Fibroblast of pulmonary artery (primary cell): ENCODE measurements at regions not wholly inside any gene's neighbourhood (a gene's known extent, or its start where the extent isn't known, plus 50 kb on each side); places are given as distances from the start of the nearest gene placed in this dataset.
"Not testable (repeated sequence)": the region's sequence is repeated elsewhere in the genome, so short reads cannot be mapped to it uniquely, and the experiment has no call there.

ENCODE experiments used
- DNase-seq: peaks from one replicate; pipeline ENCODE4 v3.0.0-alpha.2; 2010; ENCODE audit warnings: low read depth
- H3K4me3 ChIP-seq: replicated peaks from 2 replicates; pipeline ENCODE4 v1.5.1; 2011; ENCODE audit warnings: low read depth, mild to moderate bottlenecking, control low read depth, low read length, moderate library complexity
- TF ChIP-seq, protein P1 (sequence below): IDR thresholded peaks from 2 replicates; pipeline ENCODE4 v1.5.1; 2011; ENCODE audit warnings: mild to moderate bottlenecking, control low read depth, low read length, inconsistent platforms; ENCODE audit errors: missing control alignments

DNA sequence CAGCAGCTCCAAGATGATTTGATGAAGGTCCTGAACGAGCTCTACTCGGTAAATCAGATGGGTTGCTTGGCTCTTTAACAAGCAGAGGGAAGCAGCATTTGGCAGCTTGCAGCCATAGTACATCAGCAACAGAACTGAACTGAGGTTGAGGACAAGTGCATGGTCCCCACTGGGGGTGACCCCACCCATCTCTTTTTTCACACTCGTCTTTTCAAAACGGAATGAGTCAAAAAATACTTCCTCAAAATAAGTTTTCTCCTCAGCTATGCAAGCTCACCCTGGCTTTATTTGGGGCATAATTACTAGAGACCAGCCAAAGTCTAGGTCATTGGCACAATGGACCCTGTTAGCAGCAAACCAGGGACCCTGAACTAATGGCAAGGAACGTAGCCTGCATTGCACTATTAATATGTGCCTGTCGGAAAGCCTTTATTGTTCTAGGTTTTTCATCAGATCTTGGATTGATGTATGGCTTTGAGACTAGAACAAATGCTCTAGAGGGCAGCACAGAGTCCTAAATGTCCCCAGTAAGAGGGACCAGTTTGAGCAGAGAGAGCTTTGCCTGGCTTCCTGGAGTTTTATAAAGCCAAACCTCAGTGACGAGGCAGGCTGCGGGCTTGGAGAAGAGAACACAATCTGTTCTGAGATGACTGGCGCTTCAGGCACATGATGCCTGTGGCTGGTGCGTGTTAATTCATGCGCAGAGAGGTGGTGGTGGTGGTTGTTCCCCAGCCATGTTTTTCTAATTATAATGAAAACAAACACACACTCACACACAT is 86.1 kb upstream of the IKBKE start:
- H3K4me3 ChIP-seq = not testable (repeated sequence)
- peak; percentile 50 for DNase-seq
- TF ChIP-seq, protein P1, sequence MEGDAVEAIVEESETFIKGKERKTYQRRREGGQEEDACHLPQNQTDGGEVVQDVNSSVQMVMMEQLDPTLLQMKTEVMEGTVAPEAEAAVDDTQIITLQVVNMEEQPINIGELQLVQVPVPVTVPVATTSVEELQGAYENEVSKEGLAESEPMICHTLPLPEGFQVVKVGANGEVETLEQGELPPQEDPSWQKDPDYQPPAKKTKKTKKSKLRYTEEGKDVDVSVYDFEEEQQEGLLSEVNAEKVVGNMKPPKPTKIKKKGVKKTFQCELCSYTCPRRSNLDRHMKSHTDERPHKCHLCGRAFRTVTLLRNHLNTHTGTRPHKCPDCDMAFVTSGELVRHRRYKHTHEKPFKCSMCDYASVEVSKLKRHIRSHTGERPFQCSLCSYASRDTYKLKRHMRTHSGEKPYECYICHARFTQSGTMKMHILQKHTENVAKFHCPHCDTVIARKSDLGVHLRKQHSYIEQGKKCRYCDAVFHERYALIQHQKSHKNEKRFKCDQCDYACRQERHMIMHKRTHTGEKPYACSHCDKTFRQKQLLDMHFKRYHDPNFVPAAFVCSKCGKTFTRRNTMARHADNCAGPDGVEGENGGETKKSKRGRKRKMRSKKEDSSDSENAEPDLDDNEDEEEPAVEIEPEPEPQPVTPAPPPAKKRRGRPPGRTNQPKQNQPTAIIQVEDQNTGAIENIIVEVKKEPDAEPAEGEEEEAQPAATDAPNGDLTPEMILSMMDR = peak; percentile 22

DNA sequence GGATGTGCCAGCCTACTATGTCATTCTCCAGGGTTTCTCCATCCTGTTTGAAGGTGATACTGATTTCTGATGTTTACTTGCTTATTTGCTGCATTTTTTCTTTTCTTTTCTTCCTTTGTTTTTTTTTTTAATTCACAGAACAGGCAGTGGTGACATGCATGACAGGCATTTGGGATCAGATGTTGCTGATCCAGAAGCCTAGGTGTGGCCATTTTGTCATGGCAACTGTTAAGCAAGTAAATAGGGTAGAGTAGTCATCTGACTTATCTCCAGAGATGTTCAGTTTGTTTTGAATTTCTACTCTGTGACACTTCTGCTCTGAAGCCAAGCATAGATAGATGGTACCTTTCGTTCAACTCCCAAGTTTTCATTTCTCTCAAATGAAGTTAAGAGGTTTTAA is 85.4 kb upstream of the IKBKE start:
- DNase-seq, H3K4me3 ChIP-seq: not testable (repeated sequence)

DNA sequence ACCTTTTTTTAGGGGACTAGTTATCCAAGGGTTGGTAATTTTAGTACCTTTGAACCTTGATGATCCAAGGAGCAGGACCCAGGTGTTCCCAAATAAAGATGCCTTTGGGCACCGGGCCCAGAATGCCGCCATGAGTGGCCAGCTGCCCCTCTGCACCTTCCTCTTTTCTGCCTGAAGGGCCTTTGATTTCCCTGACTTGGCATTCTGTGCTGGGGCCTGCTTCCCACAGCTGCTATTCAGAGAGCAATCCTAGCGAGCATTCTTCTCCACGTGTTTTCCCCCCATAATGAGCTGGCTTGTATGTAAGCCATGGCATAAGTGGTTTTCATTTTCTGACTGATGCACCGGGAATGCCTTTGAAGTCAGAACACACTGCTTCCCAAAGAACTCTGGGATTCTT is 82.6 kb upstream of the IKBKE start:
- not testable (repeated sequence) for H3K4me3 ChIP-seq, DNase-seq

DNA sequence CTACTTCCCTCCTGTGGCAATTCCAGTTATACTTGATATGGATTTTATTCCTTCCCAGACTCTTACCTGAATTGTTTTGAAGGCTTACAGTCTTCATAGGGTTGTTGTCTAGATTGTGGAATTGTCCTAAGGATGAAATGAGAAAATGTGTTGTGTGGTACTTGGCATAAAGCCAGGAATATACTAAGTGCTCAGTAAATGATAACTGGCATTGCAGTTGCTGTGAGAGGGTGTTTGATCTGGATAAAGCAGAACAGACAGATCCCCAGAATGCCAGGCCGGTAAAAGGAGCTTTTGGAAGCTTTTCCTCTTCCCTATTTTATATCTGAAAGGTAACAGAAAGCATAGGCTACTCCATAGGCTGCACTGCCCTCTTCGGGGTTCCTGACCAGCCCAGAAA is 78.4 kb upstream of the IKBKE start:
- not testable (repeated sequence) for DNase-seq, H3K4me3 ChIP-seq

DNA sequence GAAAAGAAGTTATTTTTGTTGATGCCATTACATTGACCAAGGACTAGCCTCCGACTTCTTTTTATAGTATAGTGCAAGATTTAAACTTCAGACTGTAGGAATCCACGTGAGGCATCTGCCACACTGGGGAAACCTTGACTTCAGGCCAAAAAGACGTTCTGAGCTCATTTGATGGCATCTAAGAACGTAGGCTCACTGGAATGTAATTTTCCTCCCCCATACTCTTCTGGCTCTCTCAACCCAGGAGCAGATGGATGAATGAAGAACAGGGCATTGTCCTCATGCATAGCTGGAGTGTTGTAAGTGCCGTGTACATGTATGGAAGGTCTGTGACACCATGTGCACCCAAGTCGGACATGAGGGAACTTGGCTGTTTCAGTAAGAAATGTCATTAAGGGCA is 72.8 kb upstream of the IKBKE start:
- DNase-seq, H3K4me3 ChIP-seq: not testable (repeated sequence)

DNA sequence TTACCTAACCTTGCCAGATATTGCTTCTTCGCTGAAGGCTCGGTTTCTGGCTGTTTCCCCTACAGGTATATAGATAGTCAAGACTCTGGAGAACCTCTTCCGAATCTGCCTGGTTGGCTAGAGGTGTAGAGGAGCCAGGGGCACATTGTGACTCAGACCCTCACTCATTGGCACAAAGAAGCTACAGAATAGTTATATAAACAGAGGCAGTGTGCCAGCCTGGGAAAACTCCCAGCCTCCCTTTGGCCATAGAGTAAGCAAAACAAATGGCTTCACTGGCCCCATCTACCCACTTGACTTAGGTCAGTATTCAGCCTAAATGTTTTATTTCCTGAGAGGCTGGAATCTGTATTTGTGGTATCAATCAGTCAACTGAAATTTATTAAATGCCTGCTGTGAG is 72.0 kb upstream of the IKBKE start:
- not testable (repeated sequence) for DNase-seq, H3K4me3 ChIP-seq

DNA sequence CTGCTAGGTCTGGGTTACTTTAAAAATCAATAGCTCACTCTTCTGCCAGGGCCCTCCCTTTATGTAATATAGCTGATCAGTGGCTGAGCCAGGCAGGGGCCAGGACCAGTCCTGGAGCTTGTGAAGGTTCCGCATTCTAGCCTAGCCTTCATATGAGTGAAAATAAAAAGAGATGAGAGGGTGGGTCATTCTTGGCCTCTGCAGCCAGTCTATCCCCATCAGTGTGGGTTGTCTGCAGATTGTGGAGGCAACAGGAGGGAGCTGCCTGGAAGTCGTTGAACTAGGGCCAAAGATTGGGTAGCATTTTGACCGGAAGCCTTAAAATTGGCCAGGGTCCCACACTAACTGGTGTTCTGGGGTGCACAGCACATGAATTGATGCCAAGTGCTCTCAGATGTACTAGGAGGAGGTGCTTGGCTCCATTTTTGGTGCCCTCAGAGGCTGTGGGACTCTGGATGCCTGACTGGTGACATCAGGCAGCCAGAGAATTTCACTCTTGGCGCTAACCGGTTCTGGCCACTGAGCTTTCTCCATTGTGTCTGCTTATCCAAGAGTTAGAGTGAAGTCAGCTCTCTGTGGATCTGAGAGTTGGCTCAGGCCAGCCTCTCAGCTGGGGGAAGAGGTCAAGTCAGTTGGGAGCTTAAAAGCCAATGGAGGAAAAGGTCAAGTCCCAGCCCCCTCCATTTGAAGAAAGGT is 66.5 kb upstream of the IKBKE start:
- not testable (repeated sequence) for DNase-seq, H3K4me3 ChIP-seq

DNA sequence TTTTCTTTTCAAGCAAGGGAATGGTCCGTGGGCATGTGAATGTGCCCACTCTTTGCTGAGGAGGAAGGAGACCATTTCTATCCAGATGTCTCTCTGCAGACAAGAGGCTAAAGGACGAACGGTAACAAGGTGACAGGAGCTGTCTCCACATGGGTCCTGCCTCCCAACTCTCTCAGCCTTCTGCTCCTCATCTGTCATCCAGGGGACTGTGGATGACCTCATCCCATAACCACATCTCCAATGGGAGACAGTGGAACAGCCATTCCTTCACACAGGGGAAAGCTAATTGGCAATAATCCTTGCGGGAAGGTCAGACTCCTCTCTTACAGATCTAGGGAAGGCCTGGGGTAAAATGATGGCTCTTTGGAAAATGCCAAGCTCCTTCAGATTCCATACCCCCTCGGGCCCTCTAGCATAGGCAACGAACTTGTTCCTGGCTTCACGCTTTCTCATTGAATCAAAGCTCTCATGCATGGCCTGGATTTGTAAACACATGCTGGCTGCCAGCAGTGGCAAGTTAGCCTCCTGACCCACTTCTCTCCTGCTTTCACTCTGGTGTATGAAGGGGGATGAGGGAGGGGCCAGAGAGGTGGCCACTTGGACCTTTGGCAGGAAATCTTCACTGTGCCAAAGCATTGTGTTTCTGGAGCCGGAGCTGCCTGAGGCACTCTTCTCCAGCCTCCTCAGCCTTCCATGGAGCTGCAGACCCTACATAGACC is 65.8 kb upstream of the IKBKE start:
- not testable (repeated sequence) for H3K4me3 ChIP-seq, DNase-seq

DNA sequence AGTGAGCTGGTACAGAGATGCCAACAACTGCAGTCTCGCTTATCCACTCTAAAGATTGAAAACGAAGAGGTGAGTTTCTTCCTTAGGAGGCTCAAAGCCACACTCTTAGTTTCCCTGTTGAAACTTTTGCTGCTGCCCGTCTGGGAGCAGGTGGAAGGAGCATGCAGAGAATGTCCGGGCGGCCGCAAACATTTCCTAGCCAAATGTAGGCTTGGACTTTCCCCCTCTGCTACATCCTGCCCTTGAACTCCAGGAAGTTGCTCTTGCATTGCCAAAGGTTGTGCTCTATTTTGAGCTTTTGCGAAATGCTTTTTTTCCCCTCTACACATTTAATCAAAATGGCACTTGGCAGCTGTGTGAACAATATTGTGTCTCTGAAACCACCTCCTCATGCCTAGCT is 65.0 kb upstream of the IKBKE start:
- DNase-seq, H3K4me3 ChIP-seq: not testable (repeated sequence)

DNA sequence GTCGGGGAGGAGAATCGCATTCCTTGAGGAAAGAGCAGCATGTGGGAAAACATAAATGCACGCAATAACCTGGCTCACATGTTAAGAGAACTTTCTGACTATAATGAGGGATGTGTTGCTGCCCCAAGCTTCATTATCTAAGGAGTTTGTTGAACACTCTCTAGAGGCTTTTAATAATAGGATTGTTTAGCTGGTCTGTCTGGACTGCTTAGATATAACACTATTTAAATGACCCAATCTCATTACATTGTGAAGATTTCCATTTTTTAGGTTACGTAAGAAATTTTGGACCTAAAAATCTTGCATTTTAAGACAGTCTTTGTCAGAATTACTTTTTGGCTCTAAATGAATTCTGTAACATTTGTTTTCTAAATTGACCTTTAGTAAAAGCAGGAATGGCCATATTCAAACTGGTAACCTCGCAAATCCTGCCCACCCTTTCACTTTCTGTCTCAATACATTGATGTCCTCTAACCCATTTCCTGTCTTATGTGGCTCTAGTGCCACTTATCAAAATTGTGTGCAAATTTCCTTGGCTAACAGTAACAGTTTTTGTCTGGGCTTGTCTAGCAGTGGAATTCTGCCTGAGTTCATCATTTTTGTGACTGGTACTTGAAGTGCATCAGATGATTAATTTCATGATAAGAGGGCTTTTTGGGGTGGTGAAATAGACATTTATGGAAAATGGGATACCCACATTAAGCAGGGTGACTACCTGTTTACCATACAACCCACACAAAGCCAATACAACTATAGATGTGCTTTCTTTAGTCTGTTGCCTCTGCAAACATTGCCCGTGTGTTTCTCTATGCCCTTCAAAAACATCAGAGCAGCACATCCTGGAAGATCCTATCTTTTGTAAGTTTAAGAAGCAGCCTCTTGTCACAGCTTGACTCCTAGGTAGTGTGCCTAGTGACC is 61.6 kb upstream of the IKBKE start:
- not testable (repeated sequence) for H3K4me3 ChIP-seq, DNase-seq

DNA sequence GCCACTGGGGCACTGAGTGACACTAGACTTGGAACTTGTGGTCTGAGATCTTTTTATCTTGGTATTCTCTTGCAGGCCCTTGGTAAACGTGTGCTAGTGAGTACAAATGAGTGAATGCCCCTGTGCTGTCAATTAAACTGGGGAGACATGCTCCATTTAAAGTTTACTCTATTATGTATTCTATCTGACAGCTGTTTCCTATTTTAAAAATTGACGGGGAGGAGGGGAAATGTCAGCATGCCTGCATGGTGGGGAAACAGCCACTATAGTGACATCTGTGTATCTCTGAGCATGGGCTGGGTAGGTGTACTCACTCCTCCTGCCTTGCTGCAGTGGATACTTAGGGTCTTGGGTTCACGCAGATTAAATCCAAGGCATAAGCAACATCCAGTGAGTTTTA is 59.0 kb upstream of the IKBKE start:
- no peak for DNase-seq
- H3K4me3 ChIP-seq = no peak overlapping the region
- TF ChIP-seq, protein P1 = no peak
